NCI-H69 (cell line): ENCODE measurements at regions not wholly inside any gene's neighbourhood (a gene's known extent, or its start where the extent isn't known, plus 50 kb on each side); places are given as distances from the start of the nearest gene placed in this dataset.
"Not testable (repeated sequence)": the region's sequence is repeated elsewhere in the genome, so short reads cannot be mapped to it uniquely, and the experiment has no call there.

Source experiments
- DNase-seq: peaks from one replicate; lab custom pipeline; 2025; lab: John Stamatoyannopoulos, UW

- DNase-seq = no peak
Observed at GRCh38 chr21:38614558-38614957, 116.3 kb upstream of the ERG start.

GRCh38 chr21:38619480-38619879, 121.2 kb upstream of the ERG start:
- no peak for DNase-seq

- DNase-seq = no peak
Observed at GRCh38 chr21:38619992-38620479, 121.8 kb upstream of the ERG start.

GRCh38 chr21:38621132-38621531, 122.9 kb upstream of the ERG start:
- DNase-seq = no peak

GRCh38 chr21:38622081-38622826, 124.0 kb upstream of the ERG start:
- no peak for DNase-seq

- no peak for DNase-seq
Observed at GRCh38 chr21:38622827-38623209, 124.5 kb upstream of the ERG start.

GRCh38 chr21:38623552-38623951, 125.3 kb upstream of the ERG start:
- no peak for DNase-seq

- no peak for DNase-seq
Observed at GRCh38 chr21:38625000-38625399, 126.7 kb upstream of the ERG start.

- DNase-seq = no peak
Observed at GRCh38 chr21:38626306-38626705, 128.0 kb upstream of the ERG start.

GRCh38 chr21:38628349-38628748, 130.1 kb upstream of the ERG start:
- no peak for DNase-seq

- no peak for DNase-seq
Observed at GRCh38 chr21:38631206-38631605, 132.9 kb upstream of the ERG start.

- no peak for DNase-seq
Observed at GRCh38 chr21:38631676-38632075, 133.4 kb upstream of the ERG start.

GRCh38 chr21:38637161-38637560, 138.9 kb upstream of the ERG start:
- DNase-seq = no peak

GRCh38 chr21:38639571-38640354, 141.5 kb upstream of the ERG start:
- DNase-seq = no peak

GRCh38 chr21:38640355-38640742, 142.1 kb upstream of the ERG start:
- not testable (repeated sequence) for DNase-seq

- no peak for DNase-seq
Observed at GRCh38 chr21:38643404-38644023, 145.2 kb upstream of the ERG start.

GRCh38 chr21:38645282-38645681, 147.0 kb upstream of the ERG start:
- DNase-seq = no peak

GRCh38 chr21:38646213-38646837, 148.0 kb upstream of the ERG start:
- no peak for DNase-seq

- no peak for DNase-seq
Observed at GRCh38 chr21:38649120-38649519, 150.8 kb upstream of the ERG start.

GRCh38 chr21:38651570-38651969, 153.3 kb upstream of the ERG start:
- DNase-seq = no peak

- no peak for DNase-seq
Observed at GRCh38 chr21:38652396-38652795, 153.3 kb upstream of the ETS2 start.

- DNase-seq = no peak
Observed at GRCh38 chr21:38654580-38654979, 151.1 kb upstream of the ETS2 start.
